HG03159 (cell line): ENCODE measurements at regions not wholly inside any gene's neighbourhood (a gene's known extent, or its start where the extent isn't known, plus 50 kb on each side); places are given as distances from the start of the nearest gene placed in this dataset.
"Not testable (repeated sequence)": the region's sequence is repeated elsewhere in the genome, so short reads cannot be mapped to it uniquely, and the experiment has no call there.

Experiments used
- ATAC-seq: cut with Tn5 transposase; IDR thresholded peaks from one replicate; pipeline ENCODE4 v1.9.1; 2021; ENCODE audit warnings: mild to moderate bottlenecking, moderate library complexity; ENCODE audit not compliant: unreplicated experiment

GRCh38 chr4:179051206-179051605, 1609.0 kb upstream of the AGA start:
- no peak for ATAC-seq

DNA sequence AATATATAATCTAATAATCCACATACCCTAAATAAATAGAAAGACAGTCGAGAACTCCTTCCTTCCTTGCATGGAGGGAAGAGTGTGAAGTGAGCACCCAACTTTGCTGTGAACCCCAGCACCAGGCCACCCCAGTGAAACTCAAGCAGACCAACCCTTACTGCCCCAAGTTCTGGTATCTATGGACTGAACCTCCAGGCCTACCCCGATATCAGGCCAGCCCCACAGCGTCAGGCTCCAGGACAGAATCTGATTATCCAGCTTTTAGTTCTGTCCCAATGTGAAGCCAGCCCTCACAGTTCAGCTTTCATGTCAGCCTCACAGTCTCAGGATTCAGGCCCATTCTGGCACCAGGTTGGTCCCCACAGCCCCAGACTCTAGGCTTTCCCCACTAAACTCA, 1617.2 kb upstream of the AGA start:
- ATAC-seq = no peak

DNA sequence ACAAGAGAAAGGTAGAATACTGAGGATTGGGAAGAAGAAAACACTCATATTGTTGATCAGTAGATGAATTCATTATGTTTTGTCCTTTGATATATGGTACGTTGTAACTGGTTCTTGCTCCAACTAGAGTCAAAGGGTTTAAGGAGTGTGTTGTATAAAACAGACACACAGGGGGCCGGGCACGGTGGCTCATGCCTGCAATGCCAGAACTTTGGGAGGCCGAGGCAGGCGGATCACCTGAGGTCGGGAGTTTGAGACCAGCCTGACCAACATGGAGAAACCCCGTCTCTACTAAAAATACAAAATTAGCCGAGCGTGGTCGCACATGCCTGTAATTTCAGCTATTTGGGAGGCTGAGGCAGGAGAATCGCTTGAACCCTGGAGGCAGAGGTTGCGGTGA, 1624.0 kb upstream of the AGA start:
- not testable (repeated sequence) for ATAC-seq

DNA sequence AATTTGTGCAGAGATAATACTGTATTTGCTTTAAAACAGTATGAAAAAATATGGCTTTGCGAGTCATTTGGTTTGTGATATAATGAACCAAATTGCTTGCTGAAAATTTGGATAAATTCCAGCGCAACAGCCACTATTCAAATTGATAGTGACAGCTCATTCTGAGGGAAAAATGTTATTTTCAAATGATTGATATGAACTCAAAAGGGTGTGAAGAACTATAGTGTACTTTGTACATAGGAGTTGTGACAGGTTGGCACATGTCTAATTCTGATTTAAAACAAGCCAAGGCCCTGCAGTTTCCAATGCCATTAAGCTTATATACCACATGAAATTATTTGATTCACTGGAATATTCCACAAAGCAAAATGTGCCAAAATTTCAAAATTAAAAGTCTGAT, 1628.9 kb upstream of the AGA start:
- ATAC-seq = no peak

GRCh38 chr4:179076865-179077264, 1634.6 kb upstream of the AGA start:
- ATAC-seq = no peak

DNA sequence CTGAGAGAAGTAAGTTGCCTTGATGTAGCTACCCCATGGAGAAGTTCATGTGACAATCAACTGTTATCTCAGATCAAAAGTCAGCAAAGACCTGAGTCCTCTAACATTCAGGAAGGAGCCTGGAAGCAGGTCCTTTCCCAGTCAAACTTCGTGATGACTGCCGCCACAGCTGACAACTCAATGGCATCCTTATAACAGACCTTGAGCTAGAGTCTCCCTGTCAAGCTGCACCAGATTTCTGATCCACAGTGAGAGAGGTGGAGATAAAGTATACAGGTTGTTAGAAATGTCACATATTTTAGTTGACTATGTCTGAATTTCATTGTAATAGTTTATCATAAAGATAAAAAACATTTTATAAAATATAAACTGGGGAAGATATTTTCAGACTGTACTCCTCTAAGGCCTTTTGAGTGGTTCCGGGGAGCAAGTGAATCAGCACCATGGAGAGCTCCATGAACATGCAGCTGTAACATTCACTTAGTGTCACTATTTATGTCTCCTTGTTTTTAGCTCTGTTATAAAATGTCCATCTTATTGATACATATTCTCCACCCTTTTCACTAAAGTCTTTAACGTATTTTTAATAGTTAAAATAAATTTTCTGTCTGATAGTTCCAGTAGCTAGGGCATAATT, 1653.5 kb upstream of the AGA start:
- no peak for ATAC-seq

DNA sequence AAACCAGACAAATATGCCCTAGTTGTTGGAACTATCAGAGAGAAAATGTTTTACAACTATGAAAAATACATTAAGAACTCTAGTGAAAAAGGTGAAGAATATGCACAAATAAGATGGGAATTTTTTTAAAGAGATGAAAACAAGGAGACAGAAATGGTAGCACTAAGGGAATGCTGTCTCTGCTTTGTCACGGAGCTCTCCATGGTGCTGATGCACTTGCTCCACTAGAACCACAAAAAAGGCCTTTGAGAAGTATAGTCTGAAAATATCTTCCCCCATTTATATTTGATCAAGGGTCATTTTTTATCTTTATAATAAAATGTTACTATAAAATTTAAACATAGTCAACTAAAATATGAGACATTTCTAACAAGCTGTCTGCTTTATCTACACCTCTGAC, 1655.5 kb upstream of the AGA start:
- ATAC-seq = no peak

- no peak for ATAC-seq
Observed at GRCh38 chr4:179110356-179110755, 1668.1 kb upstream of the AGA start.

- no peak for ATAC-seq
Observed at GRCh38 chr4:179110816-179111215, 1668.6 kb upstream of the AGA start.

DNA sequence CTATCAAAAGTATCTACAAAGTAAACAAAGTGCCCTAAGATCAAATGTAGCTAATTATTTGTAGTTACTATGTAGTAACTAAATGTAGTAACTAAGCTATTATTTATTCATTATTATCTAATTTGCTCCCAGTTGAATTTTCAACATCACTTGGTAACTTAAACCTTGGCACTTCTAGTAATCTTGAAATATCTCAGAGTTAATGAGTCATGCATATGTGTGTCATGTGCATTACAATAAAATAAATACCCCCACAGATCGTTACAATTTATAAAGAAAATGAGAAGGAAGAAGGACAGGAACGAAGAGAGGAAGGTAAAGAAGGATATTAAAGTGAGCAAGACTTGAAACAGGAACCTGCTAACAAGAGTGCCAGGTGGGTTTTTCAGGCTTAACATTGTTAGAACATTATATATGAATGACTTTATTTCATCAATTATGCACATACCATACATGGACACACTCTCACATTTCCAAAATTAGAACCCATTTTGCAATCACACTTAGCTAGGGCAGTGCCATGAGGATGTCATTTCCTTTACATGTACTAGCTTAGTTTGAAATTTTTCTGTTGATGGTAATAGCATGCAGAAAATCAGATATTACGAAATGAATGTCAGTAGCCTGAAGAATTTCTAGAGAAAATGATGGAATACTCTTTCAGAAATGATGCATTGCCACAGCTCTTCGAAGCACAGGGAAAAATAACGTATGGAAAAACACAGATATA, 1670.4 kb upstream of the AGA start:
- ATAC-seq = no peak

GRCh38 chr4:179114615-179115014, 1672.4 kb upstream of the AGA start:
- ATAC-seq = no peak

- ATAC-seq = no peak
Observed at GRCh38 chr4:179116011-179116410, 1673.8 kb upstream of the AGA start.

DNA sequence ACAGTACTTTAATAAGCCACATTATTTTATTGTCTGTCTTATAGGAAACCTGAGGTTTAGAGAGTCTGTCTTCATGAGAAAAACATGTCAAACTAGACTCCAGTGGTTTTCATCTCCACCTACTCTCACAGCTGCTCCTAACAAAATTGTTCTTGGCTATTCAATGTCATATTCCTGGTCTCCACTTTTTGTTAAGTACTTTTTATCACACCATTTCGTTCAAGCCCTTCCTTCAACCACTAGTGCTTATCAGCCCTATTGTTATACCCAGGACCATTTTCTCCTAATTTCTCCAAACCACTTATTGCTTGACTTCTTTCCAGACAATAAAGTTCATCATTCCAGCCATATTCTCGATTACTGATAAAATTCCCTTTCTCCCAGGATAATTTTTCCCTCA, 1674.3 kb upstream of the AGA start:
- no peak for ATAC-seq

GRCh38 chr4:179123084-179123483, 1680.8 kb upstream of the AGA start:
- no peak for ATAC-seq

DNA sequence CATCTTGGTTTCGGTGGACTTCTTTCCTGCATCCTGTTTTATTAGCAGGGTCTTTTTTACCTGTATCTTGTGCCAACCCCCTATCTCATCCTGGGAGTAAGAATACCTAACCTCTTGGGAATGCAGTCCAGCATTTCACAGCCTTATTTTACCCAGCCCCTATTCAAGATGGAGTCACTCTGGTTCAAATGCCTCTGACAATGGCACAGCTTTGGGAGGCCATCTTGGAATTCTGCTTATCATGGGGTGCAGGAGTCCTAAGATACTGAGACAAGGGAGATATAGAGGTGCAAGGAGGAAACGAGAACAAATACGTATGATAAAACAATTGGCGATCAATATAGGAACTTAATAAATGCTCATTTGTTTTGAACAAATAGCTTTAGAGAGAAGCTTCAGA, 1682.2 kb upstream of the AGA start:
- no peak for ATAC-seq

GRCh38 chr4:179124957-179125356, 1682.7 kb upstream of the AGA start:
- ATAC-seq = no peak

GRCh38 chr4:179125870-179126269, 1683.6 kb upstream of the AGA start:
- no peak for ATAC-seq

- no peak for ATAC-seq
Observed at GRCh38 chr4:179128299-179128698, 1686.1 kb upstream of the AGA start.

DNA sequence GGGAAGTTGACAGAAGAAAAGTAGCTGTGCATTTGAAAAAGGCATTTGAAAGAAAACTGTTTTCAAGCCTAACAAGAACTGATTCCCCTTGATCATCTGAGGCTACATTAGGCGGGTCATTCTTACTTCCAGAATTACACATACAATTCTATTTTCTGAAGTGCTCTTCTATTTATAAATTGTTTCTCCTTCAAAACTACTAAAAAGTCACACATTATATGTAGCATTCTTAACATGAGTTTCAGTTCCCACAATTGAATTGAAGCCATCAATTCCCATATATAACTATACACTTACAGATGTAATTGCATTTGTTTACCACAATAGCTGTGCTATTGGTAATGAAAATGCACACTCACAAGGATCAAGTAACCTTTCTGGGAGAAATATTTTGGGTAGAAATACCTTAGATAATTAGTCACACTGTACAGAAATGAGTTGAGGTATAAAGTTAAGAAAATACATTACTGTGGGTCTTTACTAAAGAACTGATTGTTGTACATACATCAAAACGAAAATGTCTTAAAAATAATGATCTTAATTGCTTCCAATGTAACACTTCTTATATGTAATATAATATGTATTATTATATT, 1688.0 kb upstream of the AGA start:
- ATAC-seq = no peak

GRCh38 chr4:179145746-179146525, 1703.7 kb upstream of the AGA start:
- no peak for ATAC-seq

GRCh38 chr4:179151770-179152169, 1709.5 kb upstream of the AGA start:
- no peak for ATAC-seq

DNA sequence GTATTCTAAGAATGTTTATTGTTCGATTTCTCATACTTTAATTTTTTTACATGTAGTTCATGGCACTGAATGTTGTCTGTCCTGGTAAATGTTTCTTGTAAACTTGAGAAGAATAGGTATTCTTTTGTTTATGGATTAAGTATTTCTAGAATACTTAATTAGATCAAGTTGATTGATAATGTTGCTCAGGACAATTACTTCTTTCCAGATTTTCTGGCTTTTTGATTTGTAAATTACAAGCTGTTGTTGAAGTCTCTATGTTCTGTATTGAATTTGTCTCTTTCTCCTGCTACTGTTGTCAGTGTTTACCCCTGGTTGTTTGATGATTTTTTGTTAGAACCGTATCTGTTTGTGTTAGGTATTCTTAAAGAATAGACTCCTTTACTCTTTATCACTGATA, 1720.9 kb upstream of the AGA start:
- no peak for ATAC-seq
